B cell (primary cell): ENCODE measurements at regions not wholly inside any gene's neighbourhood (a gene's known extent, or its start where the extent isn't known, plus 50 kb on each side); places are given as distances from the start of the nearest gene placed in this dataset.

Source experiments
- ATAC-seq: fragments of 200-7000 bp; cut with Tn5 transposase; one replicate; pipeline ENCODE4 v1.10.0; 2021; ENCODE audit warnings: low read depth, mild to moderate bottlenecking, moderate number of reproducible peaks, moderate library complexity
- CTCF ChIA-PET: fragments of 350-600 bp; sonication (Branson Sonifier 250); formaldehyde crosslinking; loops from one replicate; lab custom pipeline; 2021; ENCODE audit warnings: antibody characterized with exemption, inconsistent platforms; lab: Charles Lee
- POLR2A ChIA-PET: fragments of 350-600 bp; sonication (Branson Sonifier 250); formaldehyde crosslinking; loops from one replicate; lab custom pipeline; 2021; ENCODE audit warnings: antibody characterized with exemption; lab: Charles Lee
- DNase-seq: peaks from one replicate; pipeline ENCODE4 v3.0.0; 2013
- H2AFZ ChIP-seq: 2 replicates; pipeline ENCODE4 v1.6.1; 2012; ENCODE audit warnings: mild to moderate bottlenecking, low read depth, low read length; ENCODE audit not compliant: insufficient read depth, poor library complexity, severe bottlenecking
- H3K27ac ChIP-seq, 2 donors: 1 replicate in 1 of 2; 2 replicates in 1 of 2; pipeline ENCODE4 v1.5.1; 2012 to 2013; ENCODE audit warnings: low read length in 2 of 2, mild to moderate bottlenecking in 2 of 2, moderate library complexity in 1 of 2
- H3K27me3 ChIP-seq, 4 experiments: fragments of 200-600 bp in 1 of 4; sonication (generic) in 1 of 4; replicated peaks in 1 of 4; 1 replicate in 2 of 4; 2 replicates in 2 of 4; pipeline versions ENCODE4 v1.6.1 to v1.7.0; 2013 to 2016; ENCODE audit warnings: low read length in 3 of 4, mild to moderate bottlenecking in 2 of 4, mixed read lengths in 1 of 4, moderate library complexity in 1 of 4; ENCODE audit not compliant: insufficient read depth in 4 of 4, control insufficient read depth in 3 of 4; ENCODE audit errors: control extremely low read depth in 1 of 4
- H3K36me3 ChIP-seq, 2 experiments: replicated peaks in 1 of 2; 1 replicate in 1 of 2; 2 replicates in 1 of 2; pipeline versions ENCODE4 v1.6.1 to v1.7.1; 2013; ENCODE audit warnings: low read length in 1 of 2; ENCODE audit not compliant: insufficient read depth in 2 of 2, control insufficient read depth in 1 of 2; ENCODE audit errors: control extremely low read depth in 1 of 2, extremely low read depth in 1 of 2
- H3K4me1 ChIP-seq, 2 donors: fragments of 200-600 bp in 1 of 2; sonication (generic) in 1 of 2; 1 replicate in 1 of 2; 2 replicates in 1 of 2; pipeline versions ENCODE4 v1.5.1 to v1.6.1; 2013 to 2017; ENCODE audit warnings: low read length in 2 of 2; ENCODE audit not compliant: control insufficient read depth in 2 of 2, insufficient read depth in 2 of 2
- H3K4me2 ChIP-seq: replicated peaks from 2 replicates; pipeline ENCODE3; 2012; ENCODE audit warnings: mild to moderate bottlenecking, low read depth, low read length; ENCODE audit not compliant: poor library complexity, severe bottlenecking
- H3K4me3 ChIP-seq, 5 experiments: fragments of 200-600 bp in 1 of 5; sonication (generic) in 1 of 5; 1 replicate in 3 of 5; 2 replicates in 2 of 5; pipeline versions ENCODE4 v1.5.1 to v1.7.0; 2011 to 2016; ENCODE audit warnings: low read length in 4 of 5, mild to moderate bottlenecking in 4 of 5, low read depth in 2 of 5, control low read depth in 1 of 5, moderate library complexity in 1 of 5; ENCODE audit not compliant: insufficient read depth in 1 of 5; ENCODE audit errors: control extremely low read depth in 1 of 5, extremely low read depth in 1 of 5
- H3K79me2 ChIP-seq: fragments of 200-600 bp; sonication (generic); one replicate; pipeline ENCODE4 v1.6.0; 2016; ENCODE audit warnings: low read length; ENCODE audit not compliant: control insufficient read depth, insufficient read depth
- H3K9ac ChIP-seq: fragments of 200-600 bp; sonication (generic); 2 replicates; pipeline ENCODE4 v1.6.1; 2017; ENCODE audit warnings: mild to moderate bottlenecking, low read length, moderate library complexity
- H3K9me3 ChIP-seq, 3 donors: one replicate each; pipeline versions ENCODE4 v1.6.1 to v1.7.1; 2013; ENCODE audit warnings: low read length in 2 of 3; ENCODE audit not compliant: control insufficient read depth in 2 of 3, insufficient read depth in 1 of 3; ENCODE audit errors: control extremely low read depth in 1 of 3
- H4K20me1 ChIP-seq: 2 replicates; pipeline ENCODE4 v1.6.0; 2012; ENCODE audit warnings: mild to moderate bottlenecking, low read length; ENCODE audit not compliant: insufficient read depth, control insufficient read depth, poor library complexity, severe bottlenecking
- H3K27ac Mint-ChIP-seq: one replicate; pipeline ENCODE4 v1.8.0; 2021; ENCODE audit warnings: mixed read lengths
- H3K27me3 Mint-ChIP-seq: one replicate; pipeline ENCODE4 v1.8.0; 2021; ENCODE audit warnings: mixed read lengths
- H3K4me1 Mint-ChIP-seq: one replicate; pipeline ENCODE4 v1.8.0; 2021; ENCODE audit warnings: mixed read lengths
- H3K4me3 Mint-ChIP-seq: one replicate; pipeline ENCODE4 v1.8.0; 2021; ENCODE audit warnings: mixed read lengths
- H3K9me3 Mint-ChIP-seq: one replicate; pipeline ENCODE4 v1.8.0; 2022; ENCODE audit warnings: mixed read lengths; ENCODE audit not compliant: insufficient read depth
- EZH2 ChIP-seq: IDR thresholded peaks from 2 replicates; pipeline ENCODE4 v1.6.1; 2012; ENCODE audit warnings: borderline replicate concordance, low read depth, mild to moderate bottlenecking, moderate library complexity, low read length; ENCODE audit not compliant: insufficient read depth, poor library complexity, severe bottlenecking
- WGBS: methylation state at CpG from one replicate; pipeline ENCODE4 v1.1.5; 2013; ENCODE audit warnings: missing lambda C conversion rate; ENCODE audit not compliant: insufficient coverage; 5-methylcytosine and 5-hydroxymethylcytosine counted together
- intact Hi-C: fragments of 100-400 bp; cut with micrococcal nuclease; formaldehyde crosslinking; loops from one replicate; pipeline ENCODE4 v1.10.0; 2022
- TF ChIP-seq, protein P1 (sequence below): fragments of 200-600 bp; IDR thresholded peaks from one replicate; pipeline ENCODE4 v1.8.0; 2022; ENCODE audit warnings: antibody characterized with exemption, mild to moderate bottlenecking

DNA sequence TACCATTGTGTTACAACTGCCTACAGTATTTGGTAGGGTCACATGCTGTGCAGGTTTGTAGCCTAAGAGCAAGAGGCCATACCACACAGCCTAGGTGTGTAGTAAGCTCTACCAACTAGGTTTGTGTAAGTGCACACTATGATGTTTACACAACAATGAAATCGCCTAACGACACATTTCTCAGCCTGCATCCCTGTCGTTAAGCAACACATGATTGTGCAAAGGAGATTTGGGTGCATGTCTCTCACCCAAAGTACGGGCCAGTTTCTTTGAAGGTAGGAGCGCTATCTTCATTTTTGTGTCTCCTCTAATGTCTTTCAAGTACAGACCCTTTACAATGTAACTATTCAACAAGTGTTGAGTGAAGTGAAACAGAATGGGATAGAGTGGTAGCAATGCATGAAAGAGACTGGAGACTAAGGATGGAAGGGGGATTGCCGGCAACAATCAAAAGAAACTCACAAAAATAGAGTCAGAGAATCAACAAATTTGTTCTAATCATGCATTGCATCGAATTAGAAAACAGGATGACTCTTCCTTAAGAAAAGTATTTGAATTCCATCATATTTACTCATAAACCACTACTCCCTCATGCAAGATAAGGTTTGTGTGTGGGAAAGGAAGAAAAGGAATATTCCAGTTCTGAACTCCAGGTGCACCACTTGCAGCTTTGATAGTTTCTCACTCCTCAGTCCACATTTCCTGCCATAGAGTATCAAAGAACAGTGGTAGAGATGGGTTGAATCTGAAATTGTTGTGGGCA, 60.2 kb upstream of the TNFRSF19 start:
- Histone ChIP-seq H3K36me3 (no peaks in the 10 kb centered on the region), H3K79me2 (no peaks in the 10 kb centered on the region), H2AFZ (no peak overlapping the region), H3K4me2 (no peak overlapping the region), H3K4me1 (no peaks in the 10 kb centered on the region), H4K20me1 (no peaks in the 10 kb centered on the region), H3K27ac (no peak overlapping the region), H3K4me3 (no peak overlapping the region), H3K27me3 (peaks cover 0 to 4% (median 0%) of the 10 kb centered on the region in 4 experiments), H3K9ac (no peak overlapping the region), H3K9me3 (no peaks in the 10 kb centered on the region)
- ChIA-PET CTCF (interaction anchor here (1.1 kb wide), 1 partner anchor 360 kb away, joined by 3 read pairs; no protein-coding TSS in a partner anchor), POLR2A (no interaction called here)
- intact Hi-C loops = no loop called here
- Mint-ChIP-seq H3K27ac (no peak overlapping the region), H3K4me3 (no peak overlapping the region), H3K4me1 (no peaks in the 10 kb centered on the region), H3K9me3 (no peaks in the 10 kb centered on the region), H3K27me3 (peaks cover 31% of the 10 kb centered on the region)
- no peak for DNase-seq
- WGBS = 98% methylated on average over 5 of the region's 7 CpGs
- TF ChIP-seq EZH2 = no peak
- TF ChIP-seq, protein P1, sequence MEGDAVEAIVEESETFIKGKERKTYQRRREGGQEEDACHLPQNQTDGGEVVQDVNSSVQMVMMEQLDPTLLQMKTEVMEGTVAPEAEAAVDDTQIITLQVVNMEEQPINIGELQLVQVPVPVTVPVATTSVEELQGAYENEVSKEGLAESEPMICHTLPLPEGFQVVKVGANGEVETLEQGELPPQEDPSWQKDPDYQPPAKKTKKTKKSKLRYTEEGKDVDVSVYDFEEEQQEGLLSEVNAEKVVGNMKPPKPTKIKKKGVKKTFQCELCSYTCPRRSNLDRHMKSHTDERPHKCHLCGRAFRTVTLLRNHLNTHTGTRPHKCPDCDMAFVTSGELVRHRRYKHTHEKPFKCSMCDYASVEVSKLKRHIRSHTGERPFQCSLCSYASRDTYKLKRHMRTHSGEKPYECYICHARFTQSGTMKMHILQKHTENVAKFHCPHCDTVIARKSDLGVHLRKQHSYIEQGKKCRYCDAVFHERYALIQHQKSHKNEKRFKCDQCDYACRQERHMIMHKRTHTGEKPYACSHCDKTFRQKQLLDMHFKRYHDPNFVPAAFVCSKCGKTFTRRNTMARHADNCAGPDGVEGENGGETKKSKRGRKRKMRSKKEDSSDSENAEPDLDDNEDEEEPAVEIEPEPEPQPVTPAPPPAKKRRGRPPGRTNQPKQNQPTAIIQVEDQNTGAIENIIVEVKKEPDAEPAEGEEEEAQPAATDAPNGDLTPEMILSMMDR = no peak
- no peak for ATAC-seq

DNA sequence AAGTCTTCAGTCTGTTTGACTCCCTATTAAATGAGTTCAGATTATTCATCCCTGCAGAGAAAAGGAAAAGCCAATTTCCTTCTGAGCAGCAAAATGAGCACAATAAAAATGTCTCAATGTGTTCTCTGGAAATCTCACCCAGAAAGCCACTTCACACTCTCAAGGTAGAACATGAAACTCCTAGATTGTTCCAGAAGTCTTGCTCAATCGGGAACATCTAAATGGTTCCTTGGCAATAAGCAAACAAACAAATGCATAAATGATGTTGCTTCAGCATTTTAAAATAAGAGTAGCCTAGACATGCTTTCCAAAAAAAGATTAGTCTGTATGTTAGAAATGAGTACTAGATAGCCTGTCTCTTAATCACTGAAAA, 59.7 kb upstream of the TNFRSF19 start:
- Histone ChIP-seq H2AFZ (no peak overlapping the region), H3K9me3 (no peaks in the 10 kb centered on the region), H3K27ac (no peak overlapping the region), H4K20me1 (no peaks in the 10 kb centered on the region), H3K27me3 (peaks cover 0 to 4% (median 0%) of the 10 kb centered on the region in 4 experiments), H3K9ac (no peak overlapping the region), H3K4me3 (no peak overlapping the region), H3K4me1 (no peaks in the 10 kb centered on the region), H3K4me2 (no peak overlapping the region), H3K79me2 (no peaks in the 10 kb centered on the region), H3K36me3 (no peaks in the 10 kb centered on the region)
- no peaks in the 10 kb centered on the region for H3K4me1 Mint-ChIP-seq
- ChIA-PET CTCF (no interaction called here), POLR2A (no interaction called here)
- no CpG with 5 or more reads among the region's 1 CpG for WGBS
- DNase-seq (no peak), ATAC-seq (no peak)
- no peak overlapping the region for H3K27ac Mint-ChIP-seq
- TF ChIP-seq, protein P1 = no peak
- TF ChIP-seq EZH2 = no peak
- H3K27me3 Mint-ChIP-seq = peaks cover 31% of the 10 kb centered on the region
- intact Hi-C loops = no loop called here
- no peak overlapping the region for H3K4me3 Mint-ChIP-seq
- H3K9me3 Mint-ChIP-seq = no peaks in the 10 kb centered on the region
